Neural cell (in vitro differentiated cells): ENCODE measurements at regions not wholly inside any gene's neighbourhood (a gene's known extent, or its start where the extent isn't known, plus 50 kb on each side); places are given as distances from the start of the nearest gene placed in this dataset.

Experiments used
- H2AFZ ChIP-seq: fragments of 200-600, 300-800 bp; sonication (generic), shearing (Covaris generic); 2 replicates; pipeline ENCODE4 v1.6.0; 2014; ENCODE audit warnings: low read depth, mild to moderate bottlenecking, antibody characterized with exemption, low read length, moderate library complexity
- H3F3A ChIP-seq: fragments of 200-600 bp; shearing (Covaris generic); 2 replicates; pipeline ENCODE4 v1.6.1; 2016; ENCODE audit warnings: mild to moderate bottlenecking, moderate library complexity, mixed read lengths, antibody characterized with exemption, low read length; ENCODE audit not compliant: insufficient read depth, poor library complexity, severe bottlenecking
- H3K27ac ChIP-seq: fragments of 200-600, 300-800 bp; sonication (generic), shearing (Covaris generic); 2 replicates; pipeline ENCODE4 v1.5.1; 2014; ENCODE audit warnings: mild to moderate bottlenecking, low read length, moderate library complexity
- H3K27me3 ChIP-seq: fragments of 300-800, 200-600 bp; sonication (generic), shearing (Covaris generic); 2 replicates; pipeline ENCODE4 v1.6.0; 2014; ENCODE audit warnings: mild to moderate bottlenecking, low read depth, low read length, moderate library complexity; ENCODE audit not compliant: insufficient read depth
- H3K36me3 ChIP-seq: fragments of 300-800, 200-600 bp; sonication (generic), shearing (Covaris generic); 2 replicates; pipeline ENCODE4 v1.5.1; 2014; ENCODE audit warnings: mild to moderate bottlenecking, antibody characterized with exemption, low read length, moderate library complexity; ENCODE audit not compliant: insufficient read depth
- H3K4me2 ChIP-seq: fragments of 300-800, 200-600 bp; sonication (generic), shearing (Covaris generic); 2 replicates; pipeline ENCODE4 v1.6.0; 2014; ENCODE audit warnings: mild to moderate bottlenecking, low read length
- H3K4me3 ChIP-seq: fragments of 300-800, 200-600 bp; sonication (generic), shearing (Covaris generic); 2 replicates; pipeline ENCODE4 v1.5.1; 2014; ENCODE audit warnings: mild to moderate bottlenecking, low read length, moderate library complexity
- H3K79me2 ChIP-seq: fragments of 200-600 bp; shearing (Covaris generic); replicated peaks from 2 replicates; pipeline ENCODE4 v1.6.0; 2014; ENCODE audit warnings: mild to moderate bottlenecking, low read length, moderate library complexity; ENCODE audit not compliant: insufficient read depth
- H3K9ac ChIP-seq: fragments of 300-800, 200-600 bp; sonication (generic), shearing (Covaris generic); 2 replicates; pipeline ENCODE4 v1.6.1; 2016; ENCODE audit warnings: mild to moderate bottlenecking, low read length, mixed read lengths
- H3K9me2 ChIP-seq: fragments of 200-600 bp; shearing (Covaris generic); 2 replicates; pipeline ENCODE4 v1.6.1; 2016; ENCODE audit warnings: mild to moderate bottlenecking, low read length, mixed read lengths; ENCODE audit not compliant: insufficient read depth
- H3K9me3 ChIP-seq: fragments of 200-600, 300-800 bp; sonication (generic), shearing (Covaris generic); 2 replicates; pipeline ENCODE4 v1.6.1; 2016; ENCODE audit warnings: mild to moderate bottlenecking, mixed run types, low read length, moderate library complexity, mixed read lengths
- H4K20me1 ChIP-seq: fragments of 200-600 bp; shearing (Covaris generic); 2 replicates; pipeline ENCODE4 v1.6.1; 2016; ENCODE audit warnings: mild to moderate bottlenecking, mixed run types; ENCODE audit not compliant: insufficient read depth
- CTCF ChIP-seq: fragments of 450-650 bp; IDR thresholded peaks from 2 replicates; pipeline ENCODE4 v1.5.1; 2014; ENCODE audit warnings: antibody characterized with exemption, mild to moderate bottlenecking, moderate library complexity; ENCODE audit not compliant: poor library complexity, severe bottlenecking
- EP300 ChIP-seq: fragments of 450-650 bp; conservative IDR thresholded peaks from 2 replicates; pipeline ENCODE4 v1.6.1; 2014; ENCODE audit warnings: antibody characterized with exemption, mild to moderate bottlenecking, moderate library complexity; ENCODE audit not compliant: poor library complexity, severe bottlenecking
- EZH2 ChIP-seq: fragments of 200-600, 300-800 bp; shearing (Covaris generic), sonication (generic); IDR thresholded peaks from 2 replicates; pipeline ENCODE4 v1.6.1; 2014; ENCODE audit warnings: antibody characterized with exemption, low read length, borderline replicate concordance, mild to moderate bottlenecking; ENCODE audit not compliant: insufficient read depth, poor library complexity, severe bottlenecking
- MXI1 ChIP-seq: fragments of 450-650 bp; conservative IDR thresholded peaks from 2 replicates; pipeline ENCODE4 v1.6.1; 2014; ENCODE audit warnings: antibody characterized with exemption, mild to moderate bottlenecking; ENCODE audit not compliant: poor library complexity, severe bottlenecking
- POLR2AphosphoS5 ChIP-seq: IDR thresholded peaks from 2 replicates; pipeline ENCODE4 v1.6.1; 2012
- RAD21 ChIP-seq: fragments of 450-650 bp; conservative IDR thresholded peaks from 2 replicates; pipeline ENCODE4 v1.6.1; 2014; ENCODE audit warnings: antibody characterized with exemption, mild to moderate bottlenecking, moderate library complexity
- SMC3 ChIP-seq: fragments of 450-650 bp; conservative IDR thresholded peaks from 2 replicates; pipeline ENCODE4 v1.6.1; 2014; ENCODE audit warnings: antibody characterized with exemption, mild to moderate bottlenecking, moderate library complexity; ENCODE audit not compliant: poor library complexity
- TAF1 ChIP-seq: IDR thresholded peaks from 2 replicates; pipeline ENCODE4 v1.6.1; 2012; ENCODE audit warnings: low read depth
- TF ChIP-seq, protein P1 (sequence below): IDR thresholded peaks from 2 replicates; pipeline ENCODE4 v1.6.1; 2012; ENCODE audit warnings: borderline replicate concordance

- TF ChIP-seq MXI1 = no peak
- TF ChIP-seq EP300 = no peak
- TF ChIP-seq POLR2AphosphoS5 = no peak
- no peak for TF ChIP-seq TAF1
- TF ChIP-seq EZH2 = no peak
- TF ChIP-seq, protein P1, sequence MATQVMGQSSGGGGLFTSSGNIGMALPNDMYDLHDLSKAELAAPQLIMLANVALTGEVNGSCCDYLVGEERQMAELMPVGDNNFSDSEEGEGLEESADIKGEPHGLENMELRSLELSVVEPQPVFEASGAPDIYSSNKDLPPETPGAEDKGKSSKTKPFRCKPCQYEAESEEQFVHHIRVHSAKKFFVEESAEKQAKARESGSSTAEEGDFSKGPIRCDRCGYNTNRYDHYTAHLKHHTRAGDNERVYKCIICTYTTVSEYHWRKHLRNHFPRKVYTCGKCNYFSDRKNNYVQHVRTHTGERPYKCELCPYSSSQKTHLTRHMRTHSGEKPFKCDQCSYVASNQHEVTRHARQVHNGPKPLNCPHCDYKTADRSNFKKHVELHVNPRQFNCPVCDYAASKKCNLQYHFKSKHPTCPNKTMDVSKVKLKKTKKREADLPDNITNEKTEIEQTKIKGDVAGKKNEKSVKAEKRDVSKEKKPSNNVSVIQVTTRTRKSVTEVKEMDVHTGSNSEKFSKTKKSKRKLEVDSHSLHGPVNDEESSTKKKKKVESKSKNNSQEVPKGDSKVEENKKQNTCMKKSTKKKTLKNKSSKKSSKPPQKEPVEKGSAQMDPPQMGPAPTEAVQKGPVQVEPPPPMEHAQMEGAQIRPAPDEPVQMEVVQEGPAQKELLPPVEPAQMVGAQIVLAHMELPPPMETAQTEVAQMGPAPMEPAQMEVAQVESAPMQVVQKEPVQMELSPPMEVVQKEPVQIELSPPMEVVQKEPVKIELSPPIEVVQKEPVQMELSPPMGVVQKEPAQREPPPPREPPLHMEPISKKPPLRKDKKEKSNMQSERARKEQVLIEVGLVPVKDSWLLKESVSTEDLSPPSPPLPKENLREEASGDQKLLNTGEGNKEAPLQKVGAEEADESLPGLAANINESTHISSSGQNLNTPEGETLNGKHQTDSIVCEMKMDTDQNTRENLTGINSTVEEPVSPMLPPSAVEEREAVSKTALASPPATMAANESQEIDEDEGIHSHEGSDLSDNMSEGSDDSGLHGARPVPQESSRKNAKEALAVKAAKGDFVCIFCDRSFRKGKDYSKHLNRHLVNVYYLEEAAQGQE = no peak
- TF ChIP-seq CTCF = no peak
- TF ChIP-seq RAD21 = no peak
- TF ChIP-seq SMC3 = no peak
- H3K9me3 ChIP-seq = no peaks in the 10 kb centered on the region
Observed at GRCh38 chr1:173337126-173337525, 130.0 kb upstream of the TNFSF4 start.

DNA sequence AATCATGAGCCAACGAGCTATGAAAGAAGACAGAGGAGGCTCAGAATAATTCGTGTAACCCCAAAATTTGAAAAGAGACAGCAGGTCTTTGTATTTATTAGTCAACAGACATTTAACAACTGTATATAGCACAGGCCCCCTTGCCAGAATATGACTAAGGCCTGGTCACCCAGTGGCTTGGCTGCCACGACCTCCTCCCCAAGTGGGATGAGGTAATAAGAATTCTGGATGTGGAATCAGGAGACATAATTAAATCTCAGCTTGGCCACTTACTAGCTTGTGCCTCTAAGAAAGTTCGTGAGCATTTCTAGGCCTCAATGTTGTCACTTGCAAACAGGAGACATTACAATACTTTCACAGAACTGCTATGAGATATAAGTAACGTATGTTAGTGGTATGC, 134.2 kb upstream of the TNFSF4 start:
- no peaks in the 10 kb centered on the region for H3F3A ChIP-seq
- no peak overlapping the region for H3K4me2 ChIP-seq
- H2AFZ ChIP-seq = no peak overlapping the region
- no peaks in the 10 kb centered on the region for H3K9me3 ChIP-seq
- no peaks in the 10 kb centered on the region for H3K27me3 ChIP-seq
- H3K9me2 ChIP-seq = no peaks in the 10 kb centered on the region
- H4K20me1 ChIP-seq = no peaks in the 10 kb centered on the region
- no peak overlapping the region for H3K9ac ChIP-seq
- H3K36me3 ChIP-seq = no peaks in the 10 kb centered on the region
- no peak overlapping the region for H3K4me3 ChIP-seq
- no peak overlapping the region for H3K27ac ChIP-seq
- no peaks in the 10 kb centered on the region for H3K79me2 ChIP-seq
- no peak for TF ChIP-seq EZH2
- TF ChIP-seq TAF1 = no peak
- TF ChIP-seq POLR2AphosphoS5 = no peak
- no peak for TF ChIP-seq SMC3
- no peak for TF ChIP-seq RAD21
- TF ChIP-seq EP300 = no peak

More at GRCh38 chr1:173337126-173337525, 130.0 kb upstream of the TNFSF4 start:
- H3K36me3 ChIP-seq = no peaks in the 10 kb centered on the region
- no peak overlapping the region for H3K27ac ChIP-seq
- no peaks in the 10 kb centered on the region for H3K27me3 ChIP-seq
- no peaks in the 10 kb centered on the region for H3K79me2 ChIP-seq
- H3K4me3 ChIP-seq = no peak overlapping the region
- no peaks in the 10 kb centered on the region for H4K20me1 ChIP-seq
- H3K9ac ChIP-seq = no peak overlapping the region
- no peak overlapping the region for H2AFZ ChIP-seq
- no peak overlapping the region for H3K4me2 ChIP-seq
- no peaks in the 10 kb centered on the region for H3F3A ChIP-seq
- H3K9me2 ChIP-seq = no peaks in the 10 kb centered on the region

DNA sequence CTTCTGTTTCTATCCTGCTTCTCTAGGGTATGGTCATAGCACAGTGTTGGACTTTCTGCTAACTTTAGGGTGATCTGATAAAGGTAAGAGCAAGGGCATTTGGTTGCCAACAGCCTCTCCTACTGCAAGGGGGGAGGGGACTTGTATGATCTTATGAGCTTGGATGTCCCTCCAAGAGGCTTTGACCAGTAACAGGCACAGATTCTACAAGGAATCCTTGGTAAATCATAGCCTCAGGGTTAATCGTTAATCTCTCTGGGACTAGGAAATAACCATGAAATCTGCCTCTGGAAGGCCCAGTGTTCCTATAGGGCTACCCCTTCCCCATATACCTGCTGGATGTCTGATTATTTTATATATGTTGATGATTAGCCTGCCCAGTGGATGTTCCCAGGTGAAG, 134.8 kb upstream of the TNFSF4 start:
- Histone ChIP-seq H3F3A (no peaks in the 10 kb centered on the region), H2AFZ (no peak overlapping the region), H3K9ac (no peak overlapping the region), H3K27me3 (no peaks in the 10 kb centered on the region), H3K36me3 (no peaks in the 10 kb centered on the region), H3K4me2 (no peak overlapping the region), H4K20me1 (no peaks in the 10 kb centered on the region), H3K9me3 (no peaks in the 10 kb centered on the region), H3K9me2 (no peaks in the 10 kb centered on the region), H3K4me3 (no peak overlapping the region), H3K27ac (no peak overlapping the region), H3K79me2 (no peaks in the 10 kb centered on the region)
- TF ChIP-seq CTCF (no peak), POLR2AphosphoS5 (no peak), SMC3 (no peak), EZH2 (no peak), TAF1 (no peak), EP300 (no peak), RAD21 (no peak), MXI1 (no peak)
- TF ChIP-seq, protein P1 = no peak
